HG03025 (cell line): ENCODE measurements at regions not wholly inside any gene's neighbourhood (a gene's known extent, or its start where the extent isn't known, plus 50 kb on each side); places are given as distances from the start of the nearest gene placed in this dataset.
"Not testable (repeated sequence)": the region's sequence is repeated elsewhere in the genome, so short reads cannot be mapped to it uniquely, and the experiment has no call there.

Experiments
- ATAC-seq: cut with Tn5 transposase; IDR thresholded peaks from one replicate; pipeline ENCODE4 v1.9.1; 2021; ENCODE audit warnings: mild to moderate bottlenecking, moderate library complexity; ENCODE audit not compliant: unreplicated experiment, low FRiP score

- no peak for ATAC-seq
Measured at GRCh38 chr2:76187415-76187814, 476.7 kb upstream of the GCFC2 start.

DNA sequence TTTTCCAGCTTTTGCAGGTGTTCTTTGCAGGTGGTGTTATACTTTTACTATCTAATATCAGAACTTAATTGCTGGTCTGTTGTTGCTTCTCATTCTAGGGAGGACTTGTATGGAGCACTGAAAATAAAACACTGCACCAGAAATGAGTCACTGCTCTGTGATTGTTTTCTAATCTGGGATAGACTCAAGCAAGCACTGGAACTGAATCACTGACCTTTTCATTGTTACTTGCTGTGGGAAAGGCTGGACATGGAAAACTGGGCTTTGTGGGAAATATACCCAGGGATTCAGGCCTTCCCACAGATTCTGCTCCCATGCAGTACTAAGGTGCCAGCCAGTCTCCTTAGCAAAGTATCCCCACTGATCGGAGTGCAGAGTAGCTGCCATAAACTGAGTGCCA is 470.0 kb upstream of the GCFC2 start:
- ATAC-seq: no peak

DNA sequence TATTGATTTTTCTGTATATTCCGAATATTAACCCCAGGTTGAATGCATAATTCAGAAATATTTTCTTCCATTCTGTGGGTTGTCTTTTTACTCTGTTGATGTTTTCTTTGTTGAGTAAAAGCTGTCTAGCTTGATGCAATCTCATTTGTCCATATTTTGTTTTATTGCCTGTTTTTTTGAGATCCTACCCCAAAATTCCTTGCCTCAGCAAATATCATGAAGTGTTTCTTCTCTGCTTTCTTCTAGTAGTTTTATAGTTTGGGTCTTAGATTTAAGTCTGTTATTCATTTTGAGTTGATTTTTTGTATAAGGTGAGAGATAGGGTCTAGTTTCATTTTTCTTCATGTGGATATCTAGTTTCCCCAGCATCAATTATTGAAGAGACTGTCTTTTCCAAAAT is 467.9 kb upstream of the GCFC2 start:
- ATAC-seq: no peak

DNA sequence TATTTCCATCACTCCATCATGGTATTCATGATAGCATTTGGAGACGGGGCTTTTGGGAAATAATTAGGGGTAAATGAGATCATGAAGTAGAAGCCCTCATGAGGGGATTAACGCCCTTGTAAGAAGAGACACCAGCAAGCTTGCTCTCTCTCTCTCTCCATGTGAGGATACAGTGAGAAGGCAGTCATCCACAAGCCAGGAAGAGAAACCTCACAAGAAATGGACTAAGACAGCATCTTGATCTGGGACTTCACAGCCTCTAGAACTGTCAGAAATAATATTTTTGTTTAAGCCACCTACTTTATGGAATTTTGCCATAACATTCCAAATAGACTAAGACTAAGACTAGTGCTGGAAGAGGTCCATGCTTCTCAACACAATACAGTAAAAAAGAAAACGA is 464.6 kb upstream of the GCFC2 start:
- no peak for ATAC-seq

GRCh38 chr2:76174505-76174904 is 463.8 kb upstream of the GCFC2 start:
- no peak for ATAC-seq

GRCh38 chr2:76173206-76173605 is 462.5 kb upstream of the GCFC2 start:
- ATAC-seq: not testable (repeated sequence)

DNA sequence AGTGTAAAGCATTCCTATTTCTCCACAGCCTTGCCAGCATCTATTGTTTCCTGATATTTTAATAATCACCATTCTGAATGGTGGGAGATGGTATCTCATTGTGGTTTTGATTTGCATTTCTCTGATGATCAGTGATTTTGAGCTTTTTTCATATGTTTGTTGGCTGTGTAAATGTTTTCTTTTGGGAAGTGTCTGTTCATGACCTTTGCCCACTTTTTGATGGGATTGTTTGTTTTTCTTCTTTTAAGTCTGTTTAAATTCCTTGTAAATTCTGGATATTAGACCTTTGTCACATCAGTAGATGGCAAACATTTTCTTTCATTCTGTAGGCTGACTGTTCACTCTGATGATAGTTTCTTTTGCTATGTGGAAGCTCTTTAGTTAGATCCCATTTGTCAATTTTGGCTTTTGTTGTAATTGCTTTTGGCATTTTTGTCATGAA is 461.5 kb upstream of the GCFC2 start:
- not testable (repeated sequence) for ATAC-seq

DNA sequence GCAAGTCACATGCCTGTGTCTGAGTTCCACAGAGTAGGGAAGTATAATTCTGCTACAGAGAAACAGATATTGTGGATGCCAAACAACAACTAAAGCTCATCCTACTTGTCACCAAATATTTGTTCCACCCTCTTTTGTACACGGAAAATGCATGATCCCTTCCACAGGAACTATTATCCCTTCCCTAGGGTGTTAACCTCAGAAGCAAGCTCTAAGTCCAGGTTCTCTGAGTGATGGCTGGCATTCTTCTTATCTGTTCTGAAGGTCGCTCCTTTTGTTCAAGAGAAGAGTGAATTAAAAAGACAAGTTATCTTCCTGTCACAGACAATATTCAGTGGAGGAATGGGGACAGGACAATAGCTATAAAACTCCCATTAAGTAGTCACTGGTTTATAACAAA is 460.1 kb upstream of the GCFC2 start:
- ATAC-seq: no peak

GRCh38 chr2:76170009-76170384 is 459.3 kb upstream of the GCFC2 start:
- no peak for ATAC-seq

DNA sequence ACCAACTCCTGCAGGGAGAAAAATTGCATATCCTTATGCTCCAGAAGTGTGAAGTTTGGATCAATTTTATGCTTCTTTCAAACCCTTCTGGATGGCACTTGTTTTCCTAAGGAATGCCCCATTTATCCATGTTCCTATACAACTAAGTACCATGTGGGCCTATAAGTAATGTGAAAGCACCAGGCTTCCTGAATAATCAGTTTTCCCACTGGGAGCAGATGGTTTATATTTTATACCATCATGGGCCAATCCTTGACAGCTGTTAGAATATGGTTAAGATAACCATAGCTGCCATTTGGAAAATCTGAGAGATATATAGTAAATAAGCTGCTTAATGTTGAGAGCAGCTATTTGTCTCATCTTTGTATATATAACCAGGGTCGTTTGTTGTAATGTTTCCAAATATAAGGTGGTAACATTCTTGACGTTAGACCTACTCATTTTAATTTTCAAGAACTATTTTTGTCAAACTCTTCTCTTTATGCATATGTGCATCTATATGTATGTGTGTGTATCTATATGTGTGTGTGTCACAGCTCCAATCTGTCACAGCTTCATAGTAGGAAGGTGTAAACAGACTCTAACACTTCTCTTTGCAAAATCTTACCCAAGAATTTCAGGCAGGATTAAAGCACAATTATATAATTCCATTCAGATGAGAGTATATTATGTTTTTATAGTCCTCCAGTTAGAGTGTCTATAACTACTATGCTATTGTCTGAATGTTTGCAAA is 458.7 kb upstream of the GCFC2 start:
- no peak for ATAC-seq

DNA sequence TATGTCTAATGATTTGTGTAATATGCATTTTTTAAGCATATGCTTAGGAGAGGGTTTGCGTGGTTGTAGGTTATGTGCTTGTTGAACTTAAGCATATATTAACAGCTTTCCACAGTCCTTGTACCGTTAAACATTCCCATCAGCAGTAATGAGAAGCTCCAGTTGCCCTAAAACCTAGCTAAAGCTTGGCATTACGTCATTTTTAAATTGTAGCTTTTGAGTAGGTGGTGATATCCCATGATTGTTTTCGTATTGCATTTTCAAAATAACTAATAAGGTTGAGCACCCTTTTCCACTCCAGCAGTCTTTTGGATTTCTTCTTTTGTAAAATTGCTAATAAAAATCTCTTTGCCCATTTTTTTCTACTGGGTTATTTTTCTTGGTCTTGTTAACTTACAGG is 453.1 kb upstream of the GCFC2 start:
- no peak for ATAC-seq

DNA sequence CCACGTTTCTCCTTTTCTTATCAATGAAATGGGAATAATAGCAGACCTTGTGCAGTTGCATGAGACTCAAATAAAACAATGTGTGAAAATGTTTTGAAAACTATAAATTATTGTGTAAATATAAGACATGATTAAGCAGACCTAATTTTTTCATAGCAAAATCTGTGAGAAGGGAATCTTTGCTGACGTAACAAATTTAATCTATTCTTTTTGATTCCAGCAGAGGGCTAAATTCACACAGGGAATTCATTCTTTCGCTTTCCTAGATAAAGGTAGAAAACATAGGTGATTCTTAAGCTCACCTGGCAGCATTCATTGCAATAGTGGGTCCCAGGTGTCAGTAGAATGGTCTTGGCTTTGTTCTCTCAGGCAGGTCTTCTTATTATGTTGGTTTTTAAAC is 450.0 kb upstream of the GCFC2 start:
- no peak for ATAC-seq

DNA sequence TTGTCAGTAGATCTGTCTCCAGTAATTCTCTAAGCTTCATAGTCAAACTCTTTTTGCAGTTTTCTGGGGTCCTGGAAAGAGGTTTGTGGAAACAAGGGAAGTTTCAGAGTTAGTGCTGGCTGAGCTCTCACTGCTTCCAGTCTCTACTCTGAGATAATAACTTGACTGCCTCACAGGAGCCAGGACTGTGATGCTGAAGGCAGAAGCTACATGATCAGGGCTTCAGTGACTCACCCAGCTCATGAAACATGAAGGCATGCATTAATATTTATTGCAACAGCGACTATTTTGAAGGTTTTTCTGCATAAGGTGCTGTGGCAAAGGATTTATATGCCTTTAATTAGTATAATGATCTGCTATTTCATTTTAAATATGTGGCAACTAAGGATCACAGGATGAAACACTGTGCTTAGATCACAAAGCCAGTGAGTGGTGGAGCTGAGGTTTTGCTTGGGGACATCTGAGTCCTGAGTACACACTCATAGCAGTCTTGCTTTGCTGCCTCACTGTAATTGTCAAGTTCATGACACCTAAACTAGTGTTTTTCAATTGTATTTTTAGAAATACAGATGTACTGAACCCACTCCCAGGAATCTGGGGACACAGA is 448.4 kb upstream of the GCFC2 start:
- ATAC-seq: no peak

- no peak for ATAC-seq
Measured at GRCh38 chr2:76157531-76157930, 446.8 kb upstream of the GCFC2 start.

DNA sequence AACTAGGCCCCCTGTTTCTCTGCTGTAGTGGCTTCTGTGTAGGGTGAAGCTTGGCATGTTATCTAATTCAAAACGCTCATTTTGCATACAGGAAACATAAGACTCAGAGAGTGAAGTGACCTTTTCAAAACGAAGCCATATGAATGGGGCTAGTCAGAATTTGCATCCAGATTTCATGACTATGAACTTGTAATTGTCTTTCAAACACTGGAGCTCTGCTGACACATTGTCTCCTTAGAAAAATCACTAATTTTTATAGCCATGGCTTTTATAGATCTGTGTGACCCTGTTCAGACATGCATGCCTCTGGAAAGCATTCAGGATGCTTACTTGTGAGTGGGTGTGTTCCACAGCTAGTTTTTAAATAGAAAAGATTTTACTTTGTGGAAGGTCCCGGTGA is 444.3 kb upstream of the GCFC2 start:
- no peak for ATAC-seq

- ATAC-seq: no peak
Measured at GRCh38 chr2:76149846-76150245, 439.1 kb upstream of the GCFC2 start.

DNA sequence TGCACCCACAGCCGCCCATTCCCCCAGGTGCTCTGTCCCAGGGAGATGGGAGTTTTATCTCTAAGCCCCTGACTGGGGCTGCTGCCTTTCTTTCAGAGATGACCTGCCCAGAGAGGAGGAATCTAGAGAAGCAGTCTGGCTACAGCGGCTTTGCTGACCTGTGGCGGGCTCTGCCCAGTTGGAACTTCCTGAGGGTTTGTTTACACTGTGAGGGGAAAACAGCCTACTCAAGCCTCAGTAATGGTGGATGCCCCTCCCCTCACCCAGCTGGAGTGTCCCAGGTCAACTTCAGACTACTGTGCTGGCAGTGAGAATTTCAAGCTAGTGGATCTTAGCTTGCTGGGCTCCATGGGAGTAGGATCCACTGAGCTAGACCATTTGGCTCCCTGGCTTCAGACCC is 428.6 kb upstream of the GCFC2 start:
- ATAC-seq: not testable (repeated sequence)

DNA sequence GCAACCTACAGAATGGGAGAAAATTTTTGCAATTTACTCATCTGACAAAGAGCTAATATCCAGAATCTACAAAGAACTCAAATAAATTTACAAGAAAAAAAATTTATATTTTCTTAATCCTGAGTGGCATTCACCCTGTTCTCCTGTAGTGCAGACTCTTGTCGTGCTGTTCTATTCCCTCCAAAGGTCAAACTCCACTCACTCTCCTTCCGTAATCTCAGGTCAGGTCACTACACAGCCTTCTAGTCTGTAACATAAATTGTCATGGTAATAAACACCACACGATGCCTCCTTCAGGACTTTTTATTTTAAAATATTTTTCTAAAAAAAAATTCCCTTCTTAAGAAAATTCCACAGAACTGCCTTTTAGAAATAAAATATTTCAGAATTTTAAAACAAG is 417.9 kb upstream of the GCFC2 start:
- ATAC-seq: no peak

- ATAC-seq: no peak
Measured at GRCh38 chr2:76120176-76120575, 409.5 kb upstream of the GCFC2 start.

DNA sequence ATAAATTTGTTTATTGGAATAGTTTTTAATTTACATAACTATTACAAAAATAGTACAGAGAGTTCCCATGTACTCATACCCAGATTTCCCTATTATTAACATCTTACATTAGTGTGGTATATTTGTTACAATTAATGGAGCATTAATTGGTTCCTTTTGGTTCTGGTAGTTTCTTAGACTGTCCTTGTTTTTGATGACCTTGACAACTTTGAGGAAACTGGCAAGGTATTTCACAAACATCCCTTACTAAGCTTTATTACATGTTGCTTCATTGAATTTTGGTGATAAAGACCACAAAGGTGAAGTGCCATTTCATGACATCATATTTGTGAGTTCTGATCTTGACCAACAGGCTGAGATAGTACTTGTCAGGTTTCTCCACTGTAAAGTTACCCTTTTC is 379.0 kb upstream of the GCFC2 start:
- no peak for ATAC-seq

GRCh38 chr2:76083248-76083647 is 372.5 kb upstream of the GCFC2 start:
- ATAC-seq: no peak

DNA sequence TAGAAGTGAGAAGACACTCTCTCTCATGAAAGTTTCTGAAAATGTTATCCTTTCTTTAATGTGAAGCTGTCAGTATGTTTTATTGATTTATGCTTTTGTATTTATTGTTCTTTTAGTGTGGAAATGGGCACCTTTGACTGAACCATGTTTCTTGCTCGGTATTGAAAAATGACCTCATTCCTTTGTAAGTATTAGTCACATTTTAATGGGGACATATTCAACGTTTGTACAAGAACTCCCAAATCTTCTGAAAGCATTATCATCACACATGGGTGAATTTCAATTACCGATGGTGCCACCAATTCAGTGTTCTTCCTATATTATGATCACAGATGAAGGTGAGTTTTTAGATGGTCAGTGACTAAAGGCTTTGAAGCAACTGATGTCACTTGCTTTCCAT is 371.8 kb upstream of the GCFC2 start:
- ATAC-seq: no peak
